ENCODE measurements at regions not wholly inside any gene's neighbourhood (a gene's known extent, or its start where the extent isn't known, plus 50 kb on each side); places are given as distances from the start of the nearest gene placed in this dataset.

DNA sequence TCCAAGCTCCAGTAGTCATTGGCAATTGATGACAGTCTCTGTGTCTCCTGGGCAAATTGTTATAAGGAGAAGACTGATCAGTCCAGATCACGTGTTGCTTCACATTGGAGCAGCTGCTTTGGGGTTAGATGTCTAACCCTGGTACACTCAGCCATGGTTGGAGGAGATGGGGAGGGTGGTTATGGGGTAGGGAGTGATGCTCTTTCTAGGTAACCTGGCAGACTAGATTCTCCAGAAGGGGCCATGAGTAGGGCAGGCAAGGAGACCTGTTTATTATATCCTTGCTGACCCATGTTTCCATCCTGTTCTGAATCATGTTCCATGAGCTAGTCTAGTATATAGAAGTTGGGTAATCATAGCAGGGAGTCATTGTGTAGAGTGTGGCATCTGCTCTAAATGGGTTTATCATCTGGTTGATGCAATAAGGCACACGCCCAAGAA, 50.8 kb upstream of the BACH2 start:
- Histone ChIP-seq H3K4me2 (ENCODE audit: low read depth, low read length, poor library complexity, severe bottlenecking) (no peak overlapping the region), H3K9ac (ENCODE audit: low read depth, low read length, poor library complexity, severe bottlenecking) (no peak overlapping the region), H3K9me3 (ENCODE audit: insufficient read depth, low read depth, low read length) (no peaks in the 10 kb centered on the region), H3K4me3 (ENCODE audit: low read length, poor library complexity, severe bottlenecking) (no peak overlapping the region), H3K79me2 (ENCODE audit: insufficient read depth, low read length) (no peaks in the 10 kb centered on the region), H2AFZ (ENCODE audit: low read length) (no peak overlapping the region), H3K9me2 (replicated peaks; ENCODE audit: low read depth, low read length) (no peaks in the 10 kb centered on the region), H4K20me1 (ENCODE audit: insufficient read depth, low read length, poor library complexity, severe bottlenecking) (no peaks in the 10 kb centered on the region), H3K36me3 (ENCODE audit: insufficient read depth, low read length) (no peaks in the 10 kb centered on the region), H3K4me1 (ENCODE audit: insufficient read depth, low read length, poor library complexity, severe bottlenecking) (peaks cover 19% of the 10 kb centered on the region), H3F3A (ENCODE audit: low read depth) (no peaks in the 10 kb centered on the region), H3K27me3 (ENCODE audit: insufficient read depth, low read length, poor library complexity, severe bottlenecking) (no peaks in the 10 kb centered on the region)
- TF ChIP-seq EZH2phosphoT487 (IDR thresholded peaks at IDR 0.05; ENCODE audit: borderline replicate concordance) (no peak), CTCF (conservative IDR thresholded peaks at IDR 0.05; ENCODE audit: low read length) (no peak)

GRCh38 chr6:90346729-90347128, 50.1 kb upstream of the BACH2 start:
- no peaks in the 10 kb centered on the region for H3F3A ChIP-seq (ENCODE audit: low read depth)

More at GRCh38 chr6:90346729-90347128, 50.1 kb upstream of the BACH2 start:
- H3K79me2 ChIP-seq (ENCODE audit: insufficient read depth, low read length), result no peaks in the 10 kb centered on the region
- no peak overlapping the region for H2AFZ ChIP-seq (ENCODE audit: low read length)
- no peaks in the 10 kb centered on the region for H3K9me3 ChIP-seq (ENCODE audit: insufficient read depth, low read depth, low read length)
- H3K4me2 ChIP-seq (ENCODE audit: low read depth, low read length, poor library complexity, severe bottlenecking), result no peak overlapping the region
- H3K4me1 ChIP-seq (ENCODE audit: insufficient read depth, low read length, poor library complexity, severe bottlenecking), result peaks cover 14% of the 10 kb centered on the region
- H3K9ac ChIP-seq (ENCODE audit: low read depth, low read length, poor library complexity, severe bottlenecking), result no peak overlapping the region
- no peaks in the 10 kb centered on the region for H3K36me3 ChIP-seq (ENCODE audit: insufficient read depth, low read length)
- no peaks in the 10 kb centered on the region for H3K27me3 ChIP-seq (ENCODE audit: insufficient read depth, low read length, poor library complexity, severe bottlenecking)
- no peaks in the 10 kb centered on the region for H3K9me2 ChIP-seq (replicated peaks; ENCODE audit: low read depth, low read length)
- H4K20me1 ChIP-seq (ENCODE audit: insufficient read depth, low read length, poor library complexity, severe bottlenecking), result no peaks in the 10 kb centered on the region
- H3K4me3 ChIP-seq (ENCODE audit: low read length, poor library complexity, severe bottlenecking), result no peak overlapping the region
- no peak for TF ChIP-seq EZH2phosphoT487 (IDR thresholded peaks at IDR 0.05; ENCODE audit: borderline replicate concordance)
